GM19452 (cell line): ENCODE measurements at regions not wholly inside any gene's neighbourhood (a gene's known extent, or its start where the extent isn't known, plus 50 kb on each side); places are given as distances from the start of the nearest gene placed in this dataset.
"Not testable (repeated sequence)": the region's sequence is repeated elsewhere in the genome, so short reads cannot be mapped to it uniquely, and the experiment has no call there.

Source experiments
- ATAC-seq: cut with Tn5 transposase; IDR thresholded peaks from one replicate; pipeline ENCODE4 v1.9.1; 2021; ENCODE audit not compliant: unreplicated experiment

GRCh38 chr12:17015501-17015900, 409.5 kb upstream of the LMO3 start:
- no peak for ATAC-seq

GRCh38 chr12:17007442-17008040, 401.6 kb upstream of the LMO3 start:
- not testable (repeated sequence) for ATAC-seq

GRCh38 chr12:16998538-16998937, 392.6 kb upstream of the LMO3 start:
- not testable (repeated sequence) for ATAC-seq

DNA sequence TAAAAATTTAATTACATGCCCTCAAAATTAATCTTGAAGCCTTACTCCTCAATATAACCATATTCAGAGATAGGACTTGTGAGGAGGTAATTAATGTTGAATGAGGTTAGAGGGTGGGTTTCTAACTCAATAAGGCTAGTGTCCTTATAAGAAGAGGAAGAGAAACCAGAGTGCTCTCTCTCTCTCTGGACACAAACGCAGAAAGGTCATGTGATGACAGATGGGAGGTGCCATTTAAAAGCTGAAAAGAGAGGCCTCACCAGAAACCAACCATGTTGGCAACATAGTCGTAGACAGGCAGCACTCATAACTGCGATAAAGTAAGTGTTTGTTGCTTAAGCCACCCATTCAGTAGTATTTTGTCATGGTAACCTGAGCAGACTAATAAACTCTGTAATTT, 378.5 kb upstream of the LMO3 start:
- ATAC-seq = no peak

DNA sequence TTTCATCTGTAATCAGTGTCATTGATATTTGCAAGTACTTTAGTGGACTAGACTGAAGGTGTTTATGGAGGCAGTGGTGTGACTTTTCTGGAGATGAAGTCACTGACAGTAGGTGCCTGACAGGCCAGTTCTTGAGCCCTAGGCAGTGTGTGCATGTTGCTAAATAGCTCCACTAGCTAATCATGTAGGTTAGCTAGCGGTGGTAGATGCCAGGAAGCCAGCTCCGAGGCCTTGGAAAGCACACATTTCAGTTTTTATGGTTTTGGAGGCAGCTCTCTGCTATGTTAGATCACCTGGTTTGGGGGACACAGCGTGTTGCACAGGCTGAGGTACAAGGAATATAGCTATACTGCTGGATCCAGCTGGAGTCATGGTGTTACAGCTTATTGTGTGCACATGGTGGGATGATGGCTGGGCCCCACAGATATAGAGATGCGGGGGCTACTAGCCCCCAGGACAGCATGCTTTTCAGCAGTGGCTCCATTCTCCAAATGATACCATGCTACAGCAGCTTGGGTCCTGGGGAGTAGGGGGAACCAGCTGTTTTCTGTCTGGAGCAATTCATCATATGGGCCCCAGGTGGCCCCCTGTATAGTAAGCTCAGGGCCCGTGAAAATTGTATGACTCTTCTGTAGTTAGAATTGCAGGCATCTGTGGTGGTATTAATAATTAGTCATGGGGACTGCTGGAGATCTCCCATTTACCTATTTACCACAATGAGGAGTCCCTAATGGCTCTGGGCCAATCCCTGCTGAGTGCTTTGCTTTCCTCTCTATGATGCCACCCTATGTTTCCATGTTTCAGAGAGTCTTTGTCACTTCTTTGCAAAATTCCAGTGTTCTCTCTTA, 367.2 kb upstream of the LMO3 start:
- no peak for ATAC-seq

DNA sequence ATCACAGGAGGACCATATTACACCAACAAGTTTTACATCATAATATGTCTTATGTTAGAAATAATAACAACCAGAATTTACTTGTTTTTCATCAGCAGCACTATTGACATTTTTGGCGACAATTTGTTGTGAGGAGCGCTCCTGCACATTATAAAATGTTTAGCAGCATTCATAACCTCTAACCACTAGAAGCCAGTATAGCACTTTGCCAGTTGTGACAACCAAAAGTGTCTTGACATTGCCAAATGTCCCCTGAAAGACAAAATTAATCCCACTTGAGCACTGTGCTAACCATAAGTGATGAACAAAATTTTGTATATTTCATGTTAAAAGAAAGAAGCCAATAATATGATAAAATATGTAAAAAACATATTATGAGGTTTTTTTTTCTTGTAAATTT, 356.9 kb upstream of the LMO3 start:
- ATAC-seq = no peak

DNA sequence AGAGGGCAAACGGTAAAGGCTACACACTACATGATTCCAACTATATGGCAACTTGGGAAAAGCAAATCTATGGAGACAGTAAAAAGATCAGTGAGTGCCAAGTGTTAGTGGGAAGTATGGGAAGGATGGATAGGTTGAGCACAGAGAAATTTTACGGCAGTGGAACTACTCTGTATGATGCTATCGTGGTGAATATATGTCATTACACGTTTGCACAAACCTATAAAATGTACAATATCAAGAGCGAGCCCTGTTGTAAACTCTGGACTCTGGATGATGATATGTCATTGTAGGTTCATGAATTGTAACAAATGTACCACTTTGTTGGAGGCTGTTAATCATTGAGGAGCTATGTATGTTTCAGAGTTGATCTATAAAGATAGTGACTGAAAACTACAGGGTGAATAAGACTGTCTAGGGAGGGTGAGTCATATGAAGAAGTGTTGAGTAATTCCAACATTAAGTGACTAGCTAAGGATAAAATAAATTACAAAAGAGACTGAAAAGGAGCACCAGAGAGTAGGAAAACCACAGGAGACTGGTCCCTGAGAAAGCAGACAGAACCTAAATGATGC, 349.2 kb upstream of the LMO3 start:
- no peak for ATAC-seq

DNA sequence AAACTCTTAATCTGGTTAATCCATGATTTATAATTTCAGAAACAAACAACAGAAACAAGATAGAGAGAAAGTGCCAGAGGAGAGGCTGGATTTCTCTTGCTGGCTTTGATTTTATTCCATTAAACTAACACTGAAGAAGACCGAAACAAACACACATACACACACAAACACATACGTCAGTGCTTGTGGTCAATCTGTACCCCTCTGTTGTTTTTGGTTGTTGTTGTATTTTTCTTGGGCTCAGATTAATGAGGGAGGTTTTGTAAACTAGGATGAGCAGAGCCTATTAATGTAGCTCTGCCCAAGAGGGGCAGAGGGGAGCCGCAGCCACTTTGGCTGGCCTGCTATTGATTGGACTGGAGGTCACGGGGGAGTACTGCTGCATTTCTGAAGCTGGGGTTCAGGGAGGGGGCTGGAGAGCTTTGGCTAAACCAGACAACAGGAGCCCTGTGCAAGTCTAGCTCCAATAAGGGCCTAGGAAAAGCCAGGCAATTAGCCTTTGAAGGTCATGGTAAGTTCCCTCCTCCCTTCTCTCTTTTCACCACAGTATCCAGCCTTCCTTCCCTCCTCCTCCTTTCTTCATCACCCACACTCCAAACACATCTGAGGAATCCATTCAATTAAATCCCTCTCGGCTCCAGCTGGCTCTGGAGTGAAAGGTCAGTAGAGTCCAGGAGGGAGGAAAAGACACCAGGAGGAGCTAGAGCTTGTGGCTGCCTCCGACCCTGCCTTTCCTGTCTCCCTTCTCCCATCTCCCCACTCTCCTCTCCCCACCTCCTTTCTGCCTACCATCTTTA, 344.1 kb upstream of the LMO3 start:
- ATAC-seq = no peak

DNA sequence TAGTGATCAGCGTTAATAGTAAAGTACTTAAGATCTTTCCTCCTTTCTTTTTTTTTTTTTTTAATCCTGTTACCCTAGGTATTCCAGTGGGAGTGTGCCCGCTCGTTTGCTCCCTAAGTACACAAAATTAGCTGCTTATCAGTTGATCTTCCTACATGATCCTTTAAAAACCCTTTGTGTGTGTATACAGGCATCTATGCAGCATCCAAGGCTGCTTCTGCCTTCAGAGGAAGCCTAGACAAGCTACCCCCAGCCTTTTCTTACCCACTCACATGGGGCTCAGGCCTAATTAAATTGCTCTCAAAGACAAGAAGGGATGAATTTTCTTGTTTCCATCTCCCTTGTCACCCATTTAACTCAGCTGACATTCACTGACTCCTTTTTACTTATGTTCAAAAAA, 343.4 kb upstream of the LMO3 start:
- no peak for ATAC-seq

DNA sequence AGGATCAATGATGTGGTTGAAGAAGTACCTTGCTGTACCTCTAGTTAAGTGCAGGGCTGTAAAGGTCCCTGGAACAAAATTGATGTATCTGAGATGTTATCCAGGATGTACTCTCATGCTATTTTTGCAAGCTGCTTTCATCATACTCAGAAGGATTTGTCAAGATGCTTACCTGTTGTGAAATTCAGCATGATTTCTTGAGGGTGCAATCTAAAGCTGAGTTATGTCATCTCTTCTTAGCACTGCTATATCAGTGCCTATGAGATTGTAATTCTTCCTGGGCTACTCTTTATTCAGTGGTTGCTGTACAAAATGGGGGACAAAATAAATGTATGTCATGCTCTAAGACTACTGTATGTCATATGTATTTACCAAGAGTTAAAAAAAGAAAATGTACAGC, 340.7 kb upstream of the LMO3 start:
- ATAC-seq = no peak

DNA sequence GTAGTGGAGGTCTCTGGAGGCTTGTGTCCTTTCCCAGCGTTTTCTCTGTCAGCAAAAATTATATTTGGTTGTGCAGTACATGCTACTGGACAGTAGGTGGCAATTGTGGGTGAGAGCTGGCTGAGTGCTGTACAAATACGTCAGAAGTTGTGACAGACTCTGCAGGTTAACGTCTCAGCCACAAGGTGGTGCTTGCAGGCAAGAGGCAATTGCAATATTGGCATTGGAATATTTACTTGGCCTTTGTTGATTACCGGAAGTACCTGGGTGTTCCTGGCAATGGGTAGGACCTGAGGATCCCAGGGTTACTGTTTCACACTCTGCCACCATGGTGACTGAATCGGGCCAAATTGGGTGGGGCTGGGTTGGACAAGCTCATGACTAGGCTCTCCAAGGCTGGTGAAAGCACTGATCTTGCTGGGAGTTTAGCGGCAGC, 333.9 kb upstream of the LMO3 start:
- peak; percentile 98 for ATAC-seq

DNA sequence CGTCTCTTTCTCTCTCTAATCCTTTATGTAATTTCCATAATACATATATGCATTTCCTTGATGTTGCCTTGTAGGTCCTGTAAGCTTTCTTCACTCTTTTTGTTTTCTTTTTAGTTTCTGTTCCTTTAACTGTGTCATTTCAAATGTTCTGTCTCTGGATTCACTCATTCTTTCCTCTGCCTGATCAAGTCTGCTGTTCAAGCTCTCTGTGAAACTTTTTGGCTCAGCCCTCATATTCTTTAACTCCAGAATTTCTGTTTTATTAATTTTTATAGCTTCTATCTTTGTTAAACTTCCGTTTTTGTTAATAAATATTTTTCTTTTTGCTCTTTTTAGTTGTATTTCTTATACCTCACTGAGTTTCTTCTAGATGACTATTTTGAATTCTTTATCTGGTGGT, 321.3 kb upstream of the LMO3 start:
- no peak for ATAC-seq

GRCh38 chr12:16920451-16920850, 314.5 kb upstream of the LMO3 start:
- ATAC-seq = no peak

DNA sequence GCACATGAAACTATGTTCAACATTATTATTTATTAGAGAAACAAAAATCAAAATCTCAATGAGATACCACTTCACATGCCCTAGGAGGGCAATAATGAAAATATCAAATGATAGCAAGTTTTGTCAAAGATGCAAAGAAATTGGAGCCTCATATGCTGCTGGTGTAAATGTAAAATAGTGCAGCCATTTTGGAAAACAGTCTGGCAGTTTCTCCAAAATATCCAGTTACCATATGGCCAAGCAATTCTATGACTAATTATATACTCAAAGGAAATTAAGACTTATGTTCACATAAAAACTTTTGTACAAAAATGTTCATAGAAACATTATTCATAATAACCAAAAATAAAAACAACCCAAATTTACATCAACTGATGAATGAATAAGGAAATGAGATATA, 313.6 kb upstream of the LMO3 start:
- no peak for ATAC-seq

DNA sequence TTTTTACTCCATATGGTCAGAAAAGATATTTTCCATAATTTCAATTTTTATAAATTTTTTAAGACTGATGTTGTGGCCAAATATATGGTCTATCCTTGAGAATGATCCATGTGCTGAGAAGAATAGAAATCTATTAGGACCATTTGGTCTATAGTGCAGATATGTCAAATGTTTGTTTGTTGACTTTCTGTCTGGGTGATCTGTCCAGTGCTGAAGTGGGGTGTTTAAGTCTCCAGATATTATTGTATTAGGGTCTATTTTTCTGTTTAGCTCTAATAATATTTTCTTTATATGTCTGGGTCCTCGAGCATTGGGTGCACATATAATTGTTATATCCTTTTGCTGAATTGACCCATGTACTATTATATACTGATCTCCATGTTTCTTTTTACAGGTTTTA, 308.9 kb upstream of the LMO3 start:
- ATAC-seq = no peak

DNA sequence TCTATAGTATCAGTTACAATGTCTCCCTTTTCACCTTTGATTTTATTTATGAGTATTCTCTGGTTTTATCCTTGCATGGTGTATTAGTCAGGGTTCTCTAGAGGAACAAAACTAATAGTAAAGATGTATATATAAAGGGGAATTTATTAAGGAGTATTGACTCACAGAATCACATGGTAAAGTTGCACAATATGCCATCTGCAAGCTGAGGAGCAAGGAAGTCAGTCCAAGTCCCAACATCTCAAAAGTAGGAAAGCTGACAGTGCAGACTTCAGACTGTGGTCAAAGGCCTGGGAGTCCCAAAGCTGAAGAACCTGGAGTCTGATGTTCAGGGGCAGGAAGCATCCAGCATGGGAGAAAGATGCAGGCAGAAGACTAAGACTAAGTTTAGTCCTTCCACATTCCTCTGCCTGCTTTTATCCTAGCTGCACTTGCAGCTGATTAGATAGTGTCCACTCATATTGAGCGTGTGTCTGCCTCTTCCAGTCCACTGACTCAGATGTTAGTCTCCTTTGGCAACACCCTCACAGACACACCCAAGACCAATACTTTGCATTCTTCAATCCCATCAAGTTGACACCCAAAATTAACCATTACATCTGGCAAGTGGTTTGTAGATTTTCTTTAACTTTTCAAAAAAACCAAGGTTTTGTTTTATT, 308.0 kb upstream of the LMO3 start:
- no peak for ATAC-seq

DNA sequence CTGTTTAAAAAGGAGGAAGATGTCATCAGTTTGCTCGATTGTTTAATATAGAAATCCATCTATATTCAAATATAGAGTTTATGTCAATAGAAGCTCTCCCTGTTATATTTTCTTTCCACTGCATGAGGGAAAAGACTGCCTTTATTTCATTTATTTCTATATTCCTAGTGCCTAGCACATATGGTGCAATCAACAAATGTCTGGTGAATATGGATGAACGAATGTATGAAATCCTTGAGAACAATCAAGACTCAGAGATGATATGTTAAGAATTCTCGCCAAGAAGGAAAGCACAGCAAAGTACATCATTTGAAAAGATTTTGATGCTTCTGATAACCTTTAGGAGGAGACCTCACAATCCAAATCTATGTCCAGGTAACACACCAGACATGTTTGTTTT, 296.0 kb upstream of the LMO3 start:
- no peak for ATAC-seq

DNA sequence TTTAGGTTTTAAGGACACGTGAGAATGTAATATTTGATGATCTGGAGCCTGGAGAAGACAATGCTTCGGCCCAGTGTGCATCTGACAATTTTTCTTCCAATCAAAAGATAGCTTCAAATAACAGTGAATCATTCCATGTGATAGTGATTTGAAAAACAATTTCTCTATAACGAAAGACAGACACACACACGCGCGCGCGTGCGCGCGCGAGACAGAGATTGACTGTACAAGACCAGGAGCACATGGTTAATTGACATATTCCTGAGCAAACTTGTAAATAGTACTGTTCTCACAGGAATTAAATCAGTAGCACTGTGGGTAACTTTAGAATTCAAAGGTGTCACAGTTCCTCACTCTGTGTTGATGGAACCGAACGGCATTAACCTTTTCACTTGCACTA, 287.5 kb upstream of the LMO3 start:
- no peak for ATAC-seq

DNA sequence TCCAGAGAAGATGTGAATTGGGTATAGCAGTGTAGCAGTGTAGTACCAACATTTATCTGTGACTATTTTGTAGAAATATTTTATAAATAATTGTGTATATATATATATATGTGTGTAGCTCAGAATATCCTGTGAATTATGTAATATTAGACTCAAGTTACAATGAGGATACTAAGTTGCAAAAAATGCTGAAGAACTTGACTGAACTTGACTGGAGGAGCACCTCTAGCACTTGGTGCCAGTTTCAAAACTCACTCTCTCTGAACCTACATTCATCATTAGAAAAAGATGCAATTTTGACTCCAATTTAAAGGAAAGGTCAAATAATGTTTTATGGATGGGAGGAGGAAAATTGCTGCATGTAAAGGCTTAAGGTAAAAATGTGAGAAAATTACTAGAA, 285.7 kb upstream of the LMO3 start:
- ATAC-seq = no peak

GRCh38 chr12:16884819-16885218, 278.9 kb upstream of the LMO3 start:
- no peak for ATAC-seq

DNA sequence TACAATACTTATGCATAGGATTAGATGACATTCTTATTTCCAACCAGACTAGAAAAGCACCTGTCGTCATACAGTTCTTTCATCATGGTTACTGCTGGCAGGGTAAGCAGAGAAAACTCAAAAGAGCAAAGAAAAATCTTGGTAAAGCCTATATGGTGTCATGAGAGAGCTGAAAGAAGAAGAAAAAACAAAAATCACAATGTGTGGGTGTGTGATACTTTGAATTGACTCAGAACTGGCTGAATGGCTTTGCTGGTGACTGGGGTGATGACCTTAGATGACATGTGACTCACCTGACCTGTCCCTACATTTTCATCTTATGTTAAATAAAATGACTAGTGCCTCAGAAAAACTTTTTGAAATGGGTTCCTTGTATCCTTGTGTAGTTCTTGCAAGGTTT, 278.1 kb upstream of the LMO3 start:
- peak; percentile 46 for ATAC-seq
